ENCODE measurements at regions not wholly inside any gene's neighbourhood (a gene's known extent, or its start where the extent isn't known, plus 50 kb on each side); places are given as distances from the start of the nearest gene placed in this dataset.

GRCh38 chr21:28734522-28735175 lies 258.0 kb downstream of the LTN1 start:
- Histone ChIP-seq H3K36me3 (ENCODE audit: control insufficient read depth, insufficient read depth, low read length) (no peaks in the 10 kb centered on the region), H3K4me3 (replicated peaks; ENCODE audit: low read depth, low read length) (no peak overlapping the region), H3K27me3 (replicated peaks; ENCODE audit: control insufficient read depth, insufficient read depth, low read length) (no peaks in the 10 kb centered on the region)
- no peak for DNase-seq (ENCODE audit: extremely low read depth, insufficient read length)
- no peak for TF ChIP-seq CTCF (IDR thresholded peaks at IDR 0.05; ENCODE audit: insufficient read depth, low read length, poor library complexity, severe bottlenecking)

- H3K36me3 ChIP-seq (ENCODE audit: control insufficient read depth, insufficient read depth, low read length): no peaks in the 10 kb centered on the region
- no peak overlapping the region for H3K4me3 ChIP-seq (replicated peaks; ENCODE audit: low read depth, low read length)
- TF ChIP-seq CTCF (IDR thresholded peaks at IDR 0.05; ENCODE audit: insufficient read depth, low read length, poor library complexity, severe bottlenecking): no peak
- DNase-seq (ENCODE audit: extremely low read depth, insufficient read length): no peak
- H3K27me3 ChIP-seq (replicated peaks; ENCODE audit: control insufficient read depth, insufficient read depth, low read length): no peaks in the 10 kb centered on the region
Measured at GRCh38 chr21:28731700-28732321, 260.9 kb downstream of the LTN1 start.

- H3K36me3 ChIP-seq (ENCODE audit: control insufficient read depth, insufficient read depth, low read length): no peaks in the 10 kb centered on the region
- H3K27me3 ChIP-seq (replicated peaks; ENCODE audit: control insufficient read depth, insufficient read depth, low read length): no peaks in the 10 kb centered on the region
- DNase-seq (ENCODE audit: extremely low read depth, insufficient read length): no peak
- no peak for TF ChIP-seq CTCF (IDR thresholded peaks at IDR 0.05; ENCODE audit: insufficient read depth, low read length, poor library complexity, severe bottlenecking)
- no peak overlapping the region for H3K4me3 ChIP-seq (replicated peaks; ENCODE audit: low read depth, low read length)
Measured at GRCh38 chr21:28729887-28730286, 262.8 kb downstream of the LTN1 start.

GRCh38 chr21:28727809-28728208 lies 264.9 kb downstream of the LTN1 start:
- DNase-seq (ENCODE audit: extremely low read depth, insufficient read length): no peak
- H3K4me3 ChIP-seq (replicated peaks; ENCODE audit: low read depth, low read length): no peak overlapping the region
- no peak for TF ChIP-seq CTCF (IDR thresholded peaks at IDR 0.05; ENCODE audit: insufficient read depth, low read length, poor library complexity, severe bottlenecking)
- H3K27me3 ChIP-seq (replicated peaks; ENCODE audit: control insufficient read depth, insufficient read depth, low read length): no peaks in the 10 kb centered on the region
- no peaks in the 10 kb centered on the region for H3K36me3 ChIP-seq (ENCODE audit: control insufficient read depth, insufficient read depth, low read length)

GRCh38 chr21:28725396-28725795 lies 267.3 kb downstream of the LTN1 start:
- H3K27me3 ChIP-seq (replicated peaks; ENCODE audit: control insufficient read depth, insufficient read depth, low read length): no peaks in the 10 kb centered on the region
- no peak for TF ChIP-seq CTCF (IDR thresholded peaks at IDR 0.05; ENCODE audit: insufficient read depth, low read length, poor library complexity, severe bottlenecking)

More at GRCh38 chr21:28725396-28725795, 267.3 kb downstream of the LTN1 start:
- H3K4me3 ChIP-seq (replicated peaks; ENCODE audit: low read depth, low read length): no peak overlapping the region
- no peak for DNase-seq (ENCODE audit: extremely low read depth, insufficient read length)
- H3K36me3 ChIP-seq (ENCODE audit: control insufficient read depth, insufficient read depth, low read length): no peaks in the 10 kb centered on the region
